ENCODE measurements at regions not wholly inside any gene's neighbourhood (a gene's known extent, or its start where the extent isn't known, plus 50 kb on each side); places are given as distances from the start of the nearest gene placed in this dataset.

DNA sequence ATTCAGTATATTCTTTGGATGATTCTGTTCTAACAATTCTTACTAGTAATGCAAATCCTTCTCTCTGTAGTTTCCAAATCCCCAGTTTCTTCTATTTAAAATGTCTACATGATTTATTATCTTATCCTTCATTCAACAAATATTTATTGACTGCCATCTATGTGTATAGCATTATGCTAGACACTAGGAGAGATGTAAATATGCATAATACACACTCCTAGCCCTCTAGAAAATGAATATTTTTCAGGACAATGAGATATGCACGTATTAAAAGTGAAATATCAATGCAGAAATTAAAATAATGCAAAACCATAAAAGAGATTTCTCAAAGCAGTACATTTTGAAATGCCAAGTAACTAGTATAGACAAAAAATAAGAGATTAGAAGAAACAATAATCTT lies 293.5 kb upstream of the CNR1 start:
- no peak for TF ChIP-seq GATA2 (IDR thresholded peaks at IDR 0.05; ENCODE audit: low read depth, low read length)
- no peak for TF ChIP-seq GATA3 (IDR thresholded peaks at IDR 0.05; ENCODE audit: low read depth, low read length)
